Vagina (tissue), 2 donors: ENCODE measurements at regions not wholly inside any gene's neighbourhood (a gene's known extent, or its start where the extent isn't known, plus 50 kb on each side); places are given as distances from the start of the nearest gene placed in this dataset.

Source experiments
- CTCF ChIP-seq, 3 experiments: fragments of 450-650 bp in 2 of 3; fragments of 200-600 bp in 1 of 3; sonication (generic) in 1 of 3; IDR thresholded peaks; one replicate each; pipeline ENCODE4 v1.5.1; 2017 to 2019; ENCODE audit warnings: antibody characterized with exemption in 3 of 3, mild to moderate bottlenecking in 2 of 3, moderate library complexity in 2 of 3
- POLR2A ChIP-seq, 2 donors: fragments of 450-650 bp; IDR thresholded peaks; one replicate each; pipeline ENCODE4 v1.6.1; 2017; ENCODE audit warnings: antibody characterized with exemption in 2 of 2, mild to moderate bottlenecking in 2 of 2, moderate library complexity in 2 of 2

GRCh38 chr4:19936476-19936875, 315.2 kb upstream of the SLIT2 start:
- TF ChIP-seq POLR2A (IDR thresholded peaks at IDR 0.05): no peak
- TF ChIP-seq CTCF (IDR thresholded peaks at IDR 0.05): no peak
